Stimulated activated CD4-positive, alpha-beta T cell treated with anti-CD3 and anti-CD28 coated beads, TNF-alpha, amount 100 ng/mL, for 24 hours (primary cell): ENCODE measurements at regions not wholly inside any gene's neighbourhood (a gene's known extent, or its start where the extent isn't known, plus 50 kb on each side); places are given as distances from the start of the nearest gene placed in this dataset.

Source experiments
- DNase-seq, 3 experiments: peaks; one replicate each; pipeline ENCODE4 v3.0.0-alpha.2; 2020; ENCODE audit warnings: low read depth in 3 of 3

GRCh38 chr1:58909914-58910681 lies 126.3 kb upstream of the JUN start:
- no peak for DNase-seq

- no peak for DNase-seq
These were observed 128.1 kb upstream of the JUN start for GRCh38 chr1:58911841-58912499.

GRCh38 chr1:58914925-58915324 lies 131.1 kb upstream of the JUN start:
- DNase-seq: no peak

GRCh38 chr1:58917436-58917835 lies 133.6 kb upstream of the JUN start:
- no peak for DNase-seq

GRCh38 chr1:58919226-58919958 lies 135.5 kb upstream of the JUN start:
- DNase-seq: no peak

- DNase-seq: no peak
These were observed 136.1 kb upstream of the JUN start for GRCh38 chr1:58919959-58920321.

- no peak for DNase-seq
These were observed 137.5 kb upstream of the JUN start for GRCh38 chr1:58921342-58921741.

- no peak for DNase-seq
These were observed 137.9 kb upstream of the JUN start for GRCh38 chr1:58921751-58922150.

- peak in 1 of 3 experiments; percentile 35 for DNase-seq
These were observed 138.6 kb upstream of the JUN start for GRCh38 chr1:58922302-58923089.

GRCh38 chr1:58923090-58923470 lies 139.2 kb upstream of the JUN start:
- no peak for DNase-seq

- no peak for DNase-seq
These were observed 140.2 kb upstream of the JUN start for GRCh38 chr1:58924016-58924565.

- DNase-seq: no peak
These were observed 141.0 kb upstream of the JUN start for GRCh38 chr1:58924821-58925220.

GRCh38 chr1:58925247-58925646 lies 141.4 kb upstream of the JUN start:
- DNase-seq: no peak

- no peak for DNase-seq
These were observed 142.3 kb upstream of the JUN start for GRCh38 chr1:58926152-58926551.

GRCh38 chr1:58927041-58927721 lies 143.3 kb upstream of the JUN start:
- no peak for DNase-seq

GRCh38 chr1:58927722-58928085 lies 143.9 kb upstream of the JUN start:
- DNase-seq: no peak

GRCh38 chr1:58928514-58928913 lies 144.7 kb upstream of the JUN start:
- no peak for DNase-seq

- DNase-seq: peak in 2 of 3 experiments; percentile 35 to 60
These were observed 146.0 kb upstream of the JUN start for GRCh38 chr1:58929671-58930325.

- no peak for DNase-seq
These were observed 147.2 kb upstream of the JUN start for GRCh38 chr1:58931024-58931423.

- DNase-seq: no peak
These were observed 147.9 kb upstream of the JUN start for GRCh38 chr1:58931756-58932155.
